DND-41 (cell line): ENCODE measurements at regions not wholly inside any gene's neighbourhood (a gene's known extent, or its start where the extent isn't known, plus 50 kb on each side); places are given as distances from the start of the nearest gene placed in this dataset.

Experiments
- ATAC-seq: fragments of 200-7000 bp; cut with Tn5 transposase; 3 replicates; pipeline ENCODE4 v1.9.1; 2021; ENCODE audit warnings: low read depth; ENCODE audit not compliant: insufficient read depth
- DNase-seq: peaks from one replicate; pipeline ENCODE4 v3.0.0-alpha.2; 2020
- H2AFZ ChIP-seq: 2 replicates; pipeline ENCODE4 v1.6.0; 2012; ENCODE audit warnings: low read depth, low read length
- H3K27ac ChIP-seq: 2 replicates; pipeline ENCODE4 v1.5.1; 2012; ENCODE audit warnings: low read length, inconsistent platforms
- H3K27me3 ChIP-seq: fragments of 200-600 bp; sonication (generic); 2 replicates; pipeline ENCODE4 v1.6.0; 2012; ENCODE audit warnings: low read length, mild to moderate bottlenecking, inconsistent platforms; ENCODE audit not compliant: insufficient read depth, poor library complexity
- H3K36me3 ChIP-seq: 2 replicates; pipeline ENCODE4 v1.5.1; 2012; ENCODE audit warnings: low read length, inconsistent platforms; ENCODE audit not compliant: insufficient read depth
- H3K4me1 ChIP-seq: 2 replicates; pipeline ENCODE4 v1.5.1; 2012; ENCODE audit warnings: mild to moderate bottlenecking, low read length; ENCODE audit not compliant: insufficient read depth
- H3K4me2 ChIP-seq: 2 replicates; pipeline ENCODE4 v1.6.0; 2012; ENCODE audit warnings: mild to moderate bottlenecking, moderate library complexity, low read length, inconsistent platforms; ENCODE audit not compliant: insufficient read depth
- H3K4me3 ChIP-seq, 2 experiments: fragments of 200-600 bp in 1 of 2; shearing (Covaris generic) in 1 of 2; 2 replicates each; pipeline ENCODE4 v1.5.1; 2012 to 2016; ENCODE audit warnings: inconsistent platforms in 2 of 2, low read length in 2 of 2, mild to moderate bottlenecking in 2 of 2, low read depth in 1 of 2, moderate library complexity in 1 of 2
- H3K79me2 ChIP-seq: 2 replicates; pipeline ENCODE4 v1.6.0; 2012; ENCODE audit warnings: low read length, inconsistent platforms; ENCODE audit not compliant: insufficient read depth
- H3K9ac ChIP-seq: 2 replicates; pipeline ENCODE4 v1.6.0; 2012; ENCODE audit warnings: low read depth, mild to moderate bottlenecking, inconsistent platforms, low read length, moderate library complexity
- H3K9me3 ChIP-seq: 2 replicates; pipeline ENCODE4 v1.5.1; 2012; ENCODE audit warnings: low read length, moderate library complexity, mild to moderate bottlenecking, inconsistent platforms; ENCODE audit not compliant: insufficient read depth, severe bottlenecking
- H4K20me1 ChIP-seq: 2 replicates; pipeline ENCODE4 v1.6.0; 2012; ENCODE audit warnings: low read length; ENCODE audit not compliant: insufficient read depth
- CTCF ChIP-seq: IDR thresholded peaks from 2 replicates; pipeline ENCODE4 v1.5.1; 2012; ENCODE audit warnings: borderline replicate concordance, low read length, moderate library complexity, mild to moderate bottlenecking; ENCODE audit not compliant: poor library complexity, severe bottlenecking; ENCODE audit errors: extremely low read depth
- EZH2 ChIP-seq: IDR thresholded peaks from 3 replicates; pipeline ENCODE4 v1.6.1; 2012; ENCODE audit warnings: borderline replicate concordance, low read depth, mild to moderate bottlenecking, moderate library complexity, low read length, inconsistent platforms; ENCODE audit not compliant: severe bottlenecking

- no peaks in the 10 kb centered on the region for H3K36me3 ChIP-seq
- TF ChIP-seq CTCF (no peak), EZH2 (no peak)
- H3K79me2 ChIP-seq: no peaks in the 10 kb centered on the region
- H4K20me1 ChIP-seq: no peaks in the 10 kb centered on the region
- ATAC-seq: no peak
- no peak overlapping the region for H3K27ac ChIP-seq
- no peak for DNase-seq
- H3K4me2 ChIP-seq: no peak overlapping the region
- H3K4me3 ChIP-seq: no peak overlapping the region
- no peaks in the 10 kb centered on the region for H3K9me3 ChIP-seq
- no peaks in the 10 kb centered on the region for H3K4me1 ChIP-seq
- no peaks in the 10 kb centered on the region for H3K27me3 ChIP-seq
- H2AFZ ChIP-seq: no peak overlapping the region
- no peak overlapping the region for H3K9ac ChIP-seq
Observed at GRCh38 chr3:1962396-1963088, 136.1 kb upstream of the CNTN4 start.

- Histone ChIP-seq H3K36me3 (no peaks in the 10 kb centered on the region), H3K4me2 (no peak overlapping the region), H3K79me2 (no peaks in the 10 kb centered on the region), H3K4me1 (no peaks in the 10 kb centered on the region), H3K4me3 (no peak overlapping the region), H3K27ac (no peak overlapping the region), H4K20me1 (no peaks in the 10 kb centered on the region), H2AFZ (no peak overlapping the region), H3K27me3 (no peaks in the 10 kb centered on the region), H3K9me3 (no peaks in the 10 kb centered on the region), H3K9ac (no peak overlapping the region)
- ATAC-seq (no peak), DNase-seq (no peak)
- TF ChIP-seq CTCF (no peak), EZH2 (no peak)
Observed at GRCh38 chr3:1963896-1964295, 134.8 kb upstream of the CNTN4 start.

- H3K9me3 ChIP-seq: no peaks in the 10 kb centered on the region
- no peak overlapping the region for H3K27ac ChIP-seq
- ATAC-seq: no peak
- TF ChIP-seq CTCF: no peak
- no peak for TF ChIP-seq EZH2
- no peaks in the 10 kb centered on the region for H3K79me2 ChIP-seq
- H2AFZ ChIP-seq: no peak overlapping the region
- no peak overlapping the region for H3K4me2 ChIP-seq
- no peaks in the 10 kb centered on the region for H4K20me1 ChIP-seq
- H3K9ac ChIP-seq: no peak overlapping the region
- H3K4me1 ChIP-seq: no peaks in the 10 kb centered on the region
- no peak for DNase-seq
- no peaks in the 10 kb centered on the region for H3K36me3 ChIP-seq
- no peaks in the 10 kb centered on the region for H3K27me3 ChIP-seq
- H3K4me3 ChIP-seq: no peak overlapping the region
Observed at GRCh38 chr3:1967525-1967924, 131.1 kb upstream of the CNTN4 start.
